ENCODE measurements at regions not wholly inside any gene's neighbourhood (a gene's known extent, or its start where the extent isn't known, plus 50 kb on each side); places are given as distances from the start of the nearest gene placed in this dataset.

DNA sequence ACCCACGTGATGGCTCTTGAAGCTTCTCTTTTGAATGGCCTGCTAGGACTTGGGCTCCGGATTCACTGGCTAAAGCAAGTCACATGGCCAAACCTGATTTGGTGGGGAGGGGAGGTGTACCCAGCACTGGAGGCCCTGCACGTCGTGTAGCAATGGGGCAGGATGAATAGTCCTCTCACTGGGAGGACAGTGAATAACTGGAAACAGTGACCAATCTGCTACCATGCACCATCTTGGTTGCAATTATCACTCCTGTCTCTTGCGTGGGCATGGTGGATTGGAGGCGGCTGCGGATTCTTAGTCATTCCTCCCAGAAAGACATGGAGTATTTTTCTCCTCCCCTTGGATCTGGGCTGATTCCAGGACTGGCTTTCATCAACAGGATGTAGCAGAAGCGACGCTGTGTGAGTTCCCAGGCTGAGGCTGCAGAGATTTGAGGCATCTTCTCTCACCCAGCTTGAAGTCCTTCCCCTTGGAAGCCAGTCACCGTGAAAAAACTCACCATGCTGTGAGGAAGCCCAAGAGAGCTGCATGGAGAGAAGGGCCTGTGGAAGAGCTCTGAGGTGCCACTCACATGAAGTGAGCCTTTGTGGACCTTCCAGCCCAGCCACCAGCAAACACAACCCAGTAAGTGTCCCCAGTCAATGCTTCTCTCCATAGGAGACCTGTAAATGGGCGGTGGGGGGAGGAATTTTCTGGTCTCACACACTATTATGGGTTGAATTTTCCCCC lies 70.4 kb downstream of the IGLL1 start:
- H3K9me3 ChIP-seq (ENCODE audit: control insufficient read depth, insufficient read depth, low read length) = no peaks in the 10 kb centered on the region
- H3K4ac ChIP-seq (ENCODE audit: low read depth, low read length) = no peak overlapping the region
- no peak overlapping the region for H3K23ac ChIP-seq (ENCODE audit: low read depth, low read length)
- no peak overlapping the region for H3K18ac ChIP-seq (ENCODE audit: low read depth, low read length)
- no peaks in the 10 kb centered on the region for H3K4me1 ChIP-seq (ENCODE audit: control insufficient read depth, insufficient read depth, low read length)
- H4K8ac ChIP-seq (ENCODE audit: low read depth in 2 of 2, low read length in 2 of 2) = no peak overlapping the region
- H2BK20ac ChIP-seq (ENCODE audit: low read depth, low read length) = no peak overlapping the region
- no peak overlapping the region for H2BK15ac ChIP-seq (ENCODE audit: low read depth, low read length)
- H4K20me1 ChIP-seq (ENCODE audit: insufficient read depth, low read length) = no peaks in the 10 kb centered on the region
- no TSS peak for BruUV-seq (replicated peaks)
- in situ Hi-C loops (cut with MboI; ENCODE audit: low sequenced_read_pairs) = no loop called here
- H2BK5ac ChIP-seq (ENCODE audit: low read depth, low read length, poor library complexity, severe bottlenecking) = no peak overlapping the region
- no peak overlapping the region for H3K9ac ChIP-seq (ENCODE audit: low read depth, low read length)
- H4K5ac ChIP-seq (ENCODE audit: low read depth, low read length) = no peak overlapping the region
- no peak for TF ChIP-seq CEBPB (IDR thresholded peaks at IDR 0.05; ENCODE audit: low read depth, low read length)
- TF ChIP-seq RCOR1 (IDR thresholded peaks at IDR 0.05; ENCODE audit: insufficient replicate concordance, low read length) = no peak
- no peak for TF ChIP-seq MAZ (IDR thresholded peaks at IDR 0.05; ENCODE audit: borderline replicate concordance, low read depth, low read length)
- TF ChIP-seq, protein P1, sequence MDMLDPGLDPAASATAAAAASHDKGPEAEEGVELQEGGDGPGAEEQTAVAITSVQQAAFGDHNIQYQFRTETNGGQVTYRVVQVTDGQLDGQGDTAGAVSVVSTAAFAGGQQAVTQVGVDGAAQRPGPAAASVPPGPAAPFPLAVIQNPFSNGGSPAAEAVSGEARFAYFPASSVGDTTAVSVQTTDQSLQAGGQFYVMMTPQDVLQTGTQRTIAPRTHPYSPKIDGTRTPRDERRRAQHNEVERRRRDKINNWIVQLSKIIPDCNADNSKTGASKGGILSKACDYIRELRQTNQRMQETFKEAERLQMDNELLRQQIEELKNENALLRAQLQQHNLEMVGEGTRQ (IDR thresholded peaks at IDR 0.05; ENCODE audit: low read depth, low read length) = no peak
- TF ChIP-seq NFE2L2 (IDR thresholded peaks at IDR 0.05; ENCODE audit: low read depth, low read length) = no peak
- no peak for TF ChIP-seq SMC3 (IDR thresholded peaks at IDR 0.05; ENCODE audit: low read depth, low read length)
- no peak for TF ChIP-seq ELK1 (IDR thresholded peaks at IDR 0.05; ENCODE audit: borderline replicate concordance, low read depth, low read length)
- no peak for TF ChIP-seq MAFK (IDR thresholded peaks at IDR 0.05; ENCODE audit: low read depth, low read length)
- TF ChIP-seq RFX5 (IDR thresholded peaks at IDR 0.05; ENCODE audit: low read depth, low read length) = no peak
- H3K9me1 ChIP-seq (ENCODE audit: insufficient read depth, low read length) = no peaks in the 10 kb centered on the region
- H4K91ac ChIP-seq (ENCODE audit: insufficient read depth, low read depth, low read length) = no peak overlapping the region
- H3K14ac ChIP-seq (replicated peaks; ENCODE audit: low read depth, low read length) = no peak overlapping the region
- intact Hi-C loops (cut with micrococcal nuclease) = no loop called here
- ATAC-seq (ENCODE audit: low read depth) = no peak
- no peaks in the 10 kb centered on the region; the same call in 1 of the 2 replicates for H3K27me3 ChIP-seq (ENCODE audit: control insufficient read depth, insufficient read depth, low read length)
- ChIA-PET POLR2A (ENCODE audit: unreplicated experiment) (no interaction called here), CTCF (no interaction called here)
- no peak overlapping the region for H2BK120ac ChIP-seq (ENCODE audit: low read depth, low read length)
- H3K27ac ChIP-seq (ENCODE audit: insufficient read depth, low read length) = no peak overlapping the region
- no peak overlapping the region for H2AK5ac ChIP-seq (ENCODE audit: low read depth, low read length)
- H3K56ac ChIP-seq (ENCODE audit: extremely low read depth, insufficient read depth, low read length) = no peak overlapping the region
- H3K79me1 ChIP-seq (ENCODE audit: low read depth in 1 of 2, low read length in 2 of 2) = no peaks in the 10 kb centered on the region
- dilution Hi-C loops (cut with HindIII; ENCODE audit: low sequenced_read_pairs, unreplicated experiment) = no loop called here
- no peaks in the 10 kb centered on the region for H3K36me3 ChIP-seq (ENCODE audit: control insufficient read depth, insufficient read depth, low read length)
- H2AFZ ChIP-seq (replicated peaks; ENCODE audit: low read length, poor library complexity) = no peak overlapping the region
- peak; percentile 10 for DNase-seq
- H3K4me2 ChIP-seq (ENCODE audit: low read depth, low read length) = no peak overlapping the region
- WGBS, 2 experiments (ENCODE audit: extremely low coverage in 2 of 2, insufficient read length in 1 of 2) = 40% methylated on average over 2 of the region's 11 CpGs; no CpG with 5 or more reads in 1 of the 2 experiments
- no peak overlapping the region for H2AK9ac ChIP-seq (replicated peaks; ENCODE audit: low read depth, low read length, poor library complexity)
- H3K4me3 ChIP-seq (ENCODE audit: insufficient read depth, low read depth, low read length) = no peak overlapping the region

Data from IMR-90 (cell line).